ENCODE measurements at regions not wholly inside any gene's neighbourhood (a gene's known extent, or its start where the extent isn't known, plus 50 kb on each side); places are given as distances from the start of the nearest gene placed in this dataset.

DNA sequence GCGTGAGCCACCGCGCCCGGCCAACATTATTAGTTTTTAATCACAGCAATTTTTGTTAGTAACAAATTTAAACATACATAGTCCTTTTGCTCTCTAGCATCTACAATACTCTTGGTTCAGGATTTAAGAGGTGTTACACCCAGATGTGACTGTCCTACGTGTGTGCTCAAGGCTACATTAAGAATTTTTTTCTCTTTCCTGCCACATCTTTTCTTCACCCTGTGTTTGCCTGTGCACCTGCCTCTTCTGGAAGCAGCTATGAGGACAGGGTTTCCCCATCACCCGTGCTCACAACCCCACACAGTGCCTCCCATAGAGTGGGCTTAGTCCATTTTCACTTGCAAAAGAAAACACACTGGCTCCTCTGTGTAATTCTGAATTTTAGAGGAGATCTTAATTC is 186.7 kb upstream of the KLF6 start:
- H3K4me3 Mint-ChIP-seq: no peak overlapping the region

More for the DNA sequence above, 186.7 kb upstream of the KLF6 start:
- H2AFZ ChIP-seq (ENCODE audit: low read length): no peak overlapping the region
- no peak overlapping the region for H4K91ac ChIP-seq (ENCODE audit: insufficient read length, low read depth, low read length)
- no peak overlapping the region for H4K5ac ChIP-seq (ENCODE audit: insufficient read length, low read depth, low read length)
- no peak overlapping the region for H2BK120ac ChIP-seq (ENCODE audit: low read depth, low read length, poor library complexity, severe bottlenecking)
- no peak overlapping the region for H2AK5ac ChIP-seq (ENCODE audit: insufficient read length, low read length)
- no peak overlapping the region for H2BK12ac ChIP-seq (ENCODE audit: insufficient read length, low read depth, low read length)
- H3K23me2 ChIP-seq (ENCODE audit: insufficient read length, low read depth, low read length, poor library complexity, severe bottlenecking): no peaks in the 10 kb centered on the region
- no peak overlapping the region for H3K27ac Mint-ChIP-seq
- TF ChIP-seq, protein P1, sequence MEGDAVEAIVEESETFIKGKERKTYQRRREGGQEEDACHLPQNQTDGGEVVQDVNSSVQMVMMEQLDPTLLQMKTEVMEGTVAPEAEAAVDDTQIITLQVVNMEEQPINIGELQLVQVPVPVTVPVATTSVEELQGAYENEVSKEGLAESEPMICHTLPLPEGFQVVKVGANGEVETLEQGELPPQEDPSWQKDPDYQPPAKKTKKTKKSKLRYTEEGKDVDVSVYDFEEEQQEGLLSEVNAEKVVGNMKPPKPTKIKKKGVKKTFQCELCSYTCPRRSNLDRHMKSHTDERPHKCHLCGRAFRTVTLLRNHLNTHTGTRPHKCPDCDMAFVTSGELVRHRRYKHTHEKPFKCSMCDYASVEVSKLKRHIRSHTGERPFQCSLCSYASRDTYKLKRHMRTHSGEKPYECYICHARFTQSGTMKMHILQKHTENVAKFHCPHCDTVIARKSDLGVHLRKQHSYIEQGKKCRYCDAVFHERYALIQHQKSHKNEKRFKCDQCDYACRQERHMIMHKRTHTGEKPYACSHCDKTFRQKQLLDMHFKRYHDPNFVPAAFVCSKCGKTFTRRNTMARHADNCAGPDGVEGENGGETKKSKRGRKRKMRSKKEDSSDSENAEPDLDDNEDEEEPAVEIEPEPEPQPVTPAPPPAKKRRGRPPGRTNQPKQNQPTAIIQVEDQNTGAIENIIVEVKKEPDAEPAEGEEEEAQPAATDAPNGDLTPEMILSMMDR (conservative IDR thresholded peaks at IDR 0.05): no peak
- no peaks in the 10 kb centered on the region for H3K27me3 Mint-ChIP-seq (ENCODE audit: low read depth)
- H3K18ac ChIP-seq (ENCODE audit: insufficient read length, low read depth, low read length): no peak overlapping the region
- no peak overlapping the region for H3K56ac ChIP-seq (ENCODE audit: insufficient read length, low read depth, low read length)
- H3K27me3 ChIP-seq (ENCODE audit: insufficient read depth, low read length): no peaks in the 10 kb centered on the region
- H3K9me3 Mint-ChIP-seq: peaks cover 2 to 3% of the 10 kb centered on the region in 2 experiments; a peak in 2 of 5 replicates
- no peaks in the 10 kb centered on the region for H4K20me1 ChIP-seq (ENCODE audit: control insufficient read depth, insufficient read depth, insufficient read length)
- H3K9ac ChIP-seq (ENCODE audit: extremely low read depth, insufficient read length, low read length): no peak overlapping the region
- no peak overlapping the region for H2BK20ac ChIP-seq (ENCODE audit: low read depth, low read length, poor library complexity, severe bottlenecking)
- no peak overlapping the region for H3K23ac ChIP-seq (ENCODE audit: insufficient read length, low read depth, low read length)
- no peaks in the 10 kb centered on the region for H3K4me1 ChIP-seq (ENCODE audit: insufficient read depth, low read length)
- no peak overlapping the region for H2BK15ac ChIP-seq (ENCODE audit: low read depth, low read length)
- H2BK5ac ChIP-seq (ENCODE audit: insufficient read length, low read length): no peak overlapping the region
- peaks cover 8% of the 10 kb centered on the region in 2 experiments for H3K4me1 Mint-ChIP-seq
- H3K4me2 ChIP-seq (ENCODE audit: insufficient read depth, insufficient read length, low read length): no peak overlapping the region
- WGBS (ENCODE audit: extremely low coverage, insufficient read length, low lambda C conversion rate): no CpG with 5 or more reads among the region's 6 CpGs
- H3K79me1 ChIP-seq (ENCODE audit: insufficient read depth, low read depth, low read length, poor library complexity, severe bottlenecking): no peaks in the 10 kb centered on the region
- H3K79me2 ChIP-seq (ENCODE audit: insufficient read depth, low read length): no peaks in the 10 kb centered on the region
- H3K9me3 ChIP-seq (ENCODE audit: control insufficient read depth, low read depth, low read length): no peaks in the 10 kb centered on the region
- peaks cover 0 to 5% (median 0%) of the 10 kb centered on the region in 3 experiments; a peak in 2 of 7 replicates for H3K36me3 Mint-ChIP-seq (ENCODE audit: insufficient read depth in 1 of 3, low read depth in 3 of 3)
- H3K4ac ChIP-seq (ENCODE audit: low read depth, low read length): no peak overlapping the region
- no peak overlapping the region for H3K14ac ChIP-seq (ENCODE audit: insufficient read depth, low read length)
- no peak overlapping the region for H4K8ac ChIP-seq (replicated peaks; ENCODE audit: insufficient read length, low read depth, low read length)
- DNase-seq: no peak
- H3T11ph ChIP-seq (ENCODE audit: low read length): no peak overlapping the region
- H3K27ac ChIP-seq (ENCODE audit: insufficient read length, low read depth, low read length): no peak overlapping the region
